IMR-90 (cell line): ENCODE measurements at regions not wholly inside any gene's neighbourhood (a gene's known extent, or its start where the extent isn't known, plus 50 kb on each side); places are given as distances from the start of the nearest gene placed in this dataset.

Experiments used
- ATAC-seq: fragments of 200-7000 bp; cut with Tn5 transposase; 2 replicates; pipeline ENCODE4 v1.9.1; 2020; ENCODE audit warnings: low read depth, mild to moderate bottlenecking, moderate library complexity
- BruUV-seq: library from RNA; stranded (reverse); fragments of 400-500 nt; replicated peaks from 2 replicates; lab custom pipeline; 2021; lab: Mats Ljungman, UMichigan
- CTCF ChIA-PET: fragments of 300-600 bp; formaldehyde crosslinking; extraction: SDS; loops from one replicate; lab custom pipeline; 2021; ENCODE audit warnings: antibody characterized with exemption; lab: Yijun Ruan, JAX
- POLR2A ChIA-PET: fragments of 300-600 bp; sonication (Branson Sonifier 250); formaldehyde crosslinking; loops from one replicate; lab custom pipeline; 2022; ENCODE audit warnings: antibody characterized with exemption; ENCODE audit not compliant: unreplicated experiment; lab: Charles Lee
- DNase-seq: peaks from one replicate; pipeline ENCODE4 v3.0.0; 2013
- H2AFZ ChIP-seq: replicated peaks from 2 replicates; pipeline ENCODE3; 2013; ENCODE audit warnings: low read length, mild to moderate bottlenecking; ENCODE audit not compliant: poor library complexity
- H2AK5ac ChIP-seq: 2 replicates; pipeline ENCODE4 v1.6.1; 2013; ENCODE audit warnings: low read depth, low read length, inconsistent platforms
- H2AK9ac ChIP-seq: replicated peaks from 2 replicates; pipeline ENCODE3; 2013; ENCODE audit warnings: mild to moderate bottlenecking, low read depth, low read length, moderate library complexity; ENCODE audit not compliant: poor library complexity
- H2BK120ac ChIP-seq: 2 replicates; pipeline ENCODE4 v1.6.1; 2013; ENCODE audit warnings: low read depth, low read length, inconsistent platforms
- H2BK15ac ChIP-seq: 3 replicates; pipeline ENCODE4 v1.6.1; 2013; ENCODE audit warnings: low read depth, low read length, inconsistent platforms
- H2BK20ac ChIP-seq: 2 replicates; pipeline ENCODE4 v1.6.1; 2013; ENCODE audit warnings: low read depth, mild to moderate bottlenecking, inconsistent platforms, low read length, moderate library complexity
- H2BK5ac ChIP-seq: 2 replicates; pipeline ENCODE4 v1.6.1; 2013; ENCODE audit warnings: mild to moderate bottlenecking, low read depth, low read length, inconsistent platforms; ENCODE audit not compliant: poor library complexity, severe bottlenecking
- H3K14ac ChIP-seq: replicated peaks from 2 replicates; pipeline ENCODE4 v1.6.1; 2013; ENCODE audit warnings: low read depth, low read length, inconsistent platforms
- H3K18ac ChIP-seq: 2 replicates; pipeline ENCODE4 v1.6.1; 2013; ENCODE audit warnings: low read depth, low read length, control low read depth
- H3K23ac ChIP-seq: 2 replicates; pipeline ENCODE4 v1.6.1; 2013; ENCODE audit warnings: low read depth, low read length, inconsistent platforms
- H3K27ac ChIP-seq: 2 replicates; pipeline ENCODE4 v1.5.1; 2013; ENCODE audit warnings: mild to moderate bottlenecking, control low read depth, low read length; ENCODE audit not compliant: insufficient read depth
- H3K27me3 ChIP-seq: 2 replicates; pipeline ENCODE4 v1.6.1; 2013; ENCODE audit warnings: low read length; ENCODE audit not compliant: control insufficient read depth, insufficient read depth
- H3K36me3 ChIP-seq: 2 replicates; pipeline ENCODE4 v1.6.1; 2013; ENCODE audit warnings: low read length, mixed read lengths; ENCODE audit not compliant: control insufficient read depth, insufficient read depth
- H3K4ac ChIP-seq: 2 replicates; pipeline ENCODE4 v1.6.1; 2013; ENCODE audit warnings: low read depth, low read length, inconsistent platforms
- H3K4me1 ChIP-seq: 2 replicates; pipeline ENCODE4 v1.6.1; 2013; ENCODE audit warnings: low read length, mixed read lengths; ENCODE audit not compliant: control insufficient read depth, insufficient read depth
- H3K4me2 ChIP-seq: 2 replicates; pipeline ENCODE4 v1.6.1; 2013; ENCODE audit warnings: low read depth, mild to moderate bottlenecking, control low read depth, low read length, moderate library complexity
- H3K4me3 ChIP-seq: 2 replicates; pipeline ENCODE4 v1.5.1; 2013; ENCODE audit warnings: low read depth, mild to moderate bottlenecking, control low read depth, low read length, moderate library complexity; ENCODE audit not compliant: insufficient read depth
- H3K56ac ChIP-seq: 2 replicates; pipeline ENCODE4 v1.6.1; 2013; ENCODE audit warnings: low read length, inconsistent platforms; ENCODE audit not compliant: insufficient read depth; ENCODE audit errors: extremely low read depth
- H3K79me1 ChIP-seq, 2 experiments: 2 replicates each; pipeline ENCODE4 v1.6.1; 2013; ENCODE audit warnings: low read length in 2 of 2, inconsistent platforms in 1 of 2, low read depth in 1 of 2
- H3K9ac ChIP-seq: 2 replicates; pipeline ENCODE4 v1.6.1; 2013; ENCODE audit warnings: low read depth, low read length, control low read depth
- H3K9me1 ChIP-seq: 2 replicates; pipeline ENCODE4 v1.6.1; 2013; ENCODE audit warnings: low read length, inconsistent platforms; ENCODE audit not compliant: insufficient read depth
- H3K9me3 ChIP-seq: 2 replicates; pipeline ENCODE4 v1.6.1; 2013; ENCODE audit warnings: low read length; ENCODE audit not compliant: control insufficient read depth, insufficient read depth
- H4K20me1 ChIP-seq: 2 replicates; pipeline ENCODE4 v1.6.1; 2013; ENCODE audit warnings: low read length, inconsistent platforms; ENCODE audit not compliant: insufficient read depth
- H4K5ac ChIP-seq: 2 replicates; pipeline ENCODE4 v1.6.1; 2013; ENCODE audit warnings: mild to moderate bottlenecking, low read depth, low read length, control low read depth
- H4K8ac ChIP-seq, 2 experiments: 2 replicates each; pipeline ENCODE4 v1.6.1; 2013; ENCODE audit warnings: low read depth in 2 of 2, low read length in 2 of 2, control low read depth in 1 of 2, inconsistent platforms in 1 of 2
- H4K91ac ChIP-seq: 2 replicates; pipeline ENCODE4 v1.6.1; 2013; ENCODE audit warnings: low read depth, low read length, inconsistent platforms; ENCODE audit not compliant: insufficient read depth
- BHLHE40 ChIP-seq: fragments of 150-350 bp; IDR thresholded peaks from 2 replicates; pipeline ENCODE4 v1.6.1; 2016; ENCODE audit warnings: mild to moderate bottlenecking, low read depth, low read length
- CTCF ChIP-seq: conservative IDR thresholded peaks from 2 replicates; pipeline ENCODE4 v1.5.1; 2012; ENCODE audit warnings: mild to moderate bottlenecking, low read depth, low read length, improper control_type of control experiment
- ELK1 ChIP-seq: fragments of 150-350 bp; IDR thresholded peaks from 2 replicates; pipeline ENCODE4 v1.6.1; 2016; ENCODE audit warnings: low read depth, mild to moderate bottlenecking, low read length, moderate library complexity, borderline replicate concordance
- FOS ChIP-seq: fragments of 150-350 bp; IDR thresholded peaks from 2 replicates; pipeline ENCODE4 v1.6.1; 2016; ENCODE audit warnings: low read depth, low read length
- RAD21 ChIP-seq: IDR thresholded peaks from 2 replicates; pipeline ENCODE4 v1.6.1; 2012; ENCODE audit warnings: low read length, improper control_type of control experiment
- SMC3 ChIP-seq: fragments of 150-350 bp; IDR thresholded peaks from 2 replicates; pipeline ENCODE4 v1.6.1; 2016; ENCODE audit warnings: low read depth, mild to moderate bottlenecking, antibody characterized with exemption, low read length, moderate library complexity
- WGBS, 2 experiments: methylation state at CpG; one replicate each; pipeline versions ENCODE4 v1.1.5 to v1.1.7; 2013; ENCODE audit warnings: missing lambda C conversion rate in 2 of 2; ENCODE audit not compliant: insufficient read length in 1 of 2; ENCODE audit errors: extremely low coverage in 2 of 2; 5-methylcytosine and 5-hydroxymethylcytosine counted together
- dilution Hi-C: fragments of 300-500 bp; cut with HindIII; formaldehyde crosslinking; loops from one replicate; pipeline ENCODE4 v1.14.3; 2018; ENCODE audit warnings: low sequenced_read_pairs; ENCODE audit not compliant: unreplicated experiment
- in situ Hi-C: fragments of 300-500 bp; cut with MboI; formaldehyde crosslinking; loops from 3 replicates; pipeline ENCODE4 v1.14.3; 2019; ENCODE audit warnings: low sequenced_read_pairs, inconsistent platforms, mixed read lengths
- intact Hi-C: fragments of 100-400 bp; cut with micrococcal nuclease; formaldehyde crosslinking; loops from 2 replicates; pipeline ENCODE4 v1.10.0; 2022

- no peak overlapping the region for H3K56ac ChIP-seq
- H4K20me1 ChIP-seq = no peaks in the 10 kb centered on the region
- no peak overlapping the region; the same call in 1 of the 2 replicates for H3K18ac ChIP-seq
- no peak for TF ChIP-seq ELK1
- TF ChIP-seq FOS = no peak
- peak; percentile 64 for TF ChIP-seq SMC3
- TF ChIP-seq BHLHE40 = no peak
- TF ChIP-seq RAD21 = peak; percentile 76
- peak; percentile 59 for TF ChIP-seq CTCF
- no peak overlapping the region for H3K4me2 ChIP-seq
- no peak overlapping the region for H2AK5ac ChIP-seq
- H3K36me3 ChIP-seq = no peaks in the 10 kb centered on the region
- H2BK120ac ChIP-seq = peak overlapping the region; percentile 49; the same call in 1 of the 2 replicates
- no peaks in the 10 kb centered on the region for H3K27me3 ChIP-seq
- H2BK20ac ChIP-seq = 0 out of 2 replicates have a peak overlapping the region, but pooled peaks have one; percentile 41
- no peak overlapping the region for H2AK9ac ChIP-seq
- dilution Hi-C loops (no loop called here), in situ Hi-C loops (loop anchor here (5.0 to 10.0 kb wide), 2 partner anchors 332 to 614 kb away; no protein-coding TSS in a partner anchor), intact Hi-C loops (loop anchor here (1.0 to 10.0 kb wide), 7 partner anchors 190 to 615 kb away; partner anchors contain the start of gene ITGB8)
- CTCF ChIA-PET = no interaction called here
- peak; percentile 77 for DNase-seq
- no peak overlapping the region for H2BK5ac ChIP-seq
- H3K9me3 ChIP-seq = no peaks in the 10 kb centered on the region
- no peak overlapping the region for H3K4me3 ChIP-seq
- no peak overlapping the region for H3K23ac ChIP-seq
- H4K8ac ChIP-seq = no peak overlapping the region
- BruUV-seq = no TSS peak
- no peaks in the 10 kb centered on the region for H3K4me1 ChIP-seq
- no peak overlapping the region for H4K91ac ChIP-seq
- WGBS, 2 experiments = 50% methylated on average over 1 of the region's 6 CpGs; no CpG with 5 or more reads in 1 of the 2 experiments
- no peak overlapping the region for H2AFZ ChIP-seq
- no peak overlapping the region for H2BK15ac ChIP-seq
- H3K79me1 ChIP-seq = no peaks in the 10 kb centered on the region
- POLR2A ChIA-PET = no interaction called here
- no peak overlapping the region for H3K9ac ChIP-seq
- H3K14ac ChIP-seq = no peak overlapping the region
- no peak overlapping the region; the same call in 1 of the 2 replicates for H4K5ac ChIP-seq
- peak; percentile 81 for ATAC-seq
- H3K4ac ChIP-seq = peak overlapping the region; percentile 39; the same call in 1 of the 2 replicates
- no peak overlapping the region for H3K27ac ChIP-seq
- H3K9me1 ChIP-seq = no peaks in the 10 kb centered on the region
These were observed 209.7 kb upstream of the TMEM196 start for GRCh38 chr7:19982841-19983835.
